Thymus (tissue), 11 donors: ENCODE measurements at regions not wholly inside any gene's neighbourhood (a gene's known extent, or its start where the extent isn't known, plus 50 kb on each side); places are given as distances from the start of the nearest gene placed in this dataset.

ENCODE experiments used
- DNase-seq, 9 donors: peaks; one replicate each; pipeline ENCODE4 v3.0.0-alpha.2; 2013; ENCODE audit warnings: low spot score in 9 of 9, low read depth in 6 of 9, missing footprints in 1 of 9
- H3K27ac ChIP-seq, 2 donors: one replicate each; pipeline ENCODE4 v1.5.1; 2013; ENCODE audit warnings: control low read depth in 1 of 2, low read depth in 1 of 2, low read length in 1 of 2, mild to moderate bottlenecking in 1 of 2, moderate library complexity in 1 of 2
- H3K27me3 ChIP-seq, 2 donors: one replicate each; pipeline ENCODE4 v1.5.1; 2013; ENCODE audit warnings: low read length in 1 of 2; ENCODE audit not compliant: control insufficient read depth in 2 of 2, insufficient read depth in 1 of 2
- H3K36me3 ChIP-seq, 2 donors: one replicate each; pipeline ENCODE4 v1.5.1; 2013; ENCODE audit warnings: low read length in 1 of 2, mild to moderate bottlenecking in 1 of 2, moderate library complexity in 1 of 2; ENCODE audit not compliant: control insufficient read depth in 2 of 2, insufficient read depth in 2 of 2
- H3K4me1 ChIP-seq, 2 donors: one replicate each; pipeline ENCODE4 v1.5.1; 2013; ENCODE audit warnings: low read length in 2 of 2; ENCODE audit not compliant: control insufficient read depth in 2 of 2, insufficient read depth in 2 of 2
- H3K4me3 ChIP-seq, 2 donors: one replicate each; pipeline ENCODE4 v1.5.1; 2013; ENCODE audit warnings: low read length in 2 of 2, control low read depth in 1 of 2, mild to moderate bottlenecking in 1 of 2
- H3K9me3 ChIP-seq, 2 donors: one replicate each; pipeline ENCODE4 v1.5.1; 2013; ENCODE audit warnings: low read length in 1 of 2, mild to moderate bottlenecking in 1 of 2; ENCODE audit not compliant: control insufficient read depth in 2 of 2, insufficient read depth in 1 of 2
- WGBS: extraction: QIAGEN DNeasy Blood & Tissue Kit; methylation state at CpG from one replicate; pipeline ENCODE4 v1.1.7; 2013; 5-methylcytosine and 5-hydroxymethylcytosine counted together
- donor health status: healthy.

DNA sequence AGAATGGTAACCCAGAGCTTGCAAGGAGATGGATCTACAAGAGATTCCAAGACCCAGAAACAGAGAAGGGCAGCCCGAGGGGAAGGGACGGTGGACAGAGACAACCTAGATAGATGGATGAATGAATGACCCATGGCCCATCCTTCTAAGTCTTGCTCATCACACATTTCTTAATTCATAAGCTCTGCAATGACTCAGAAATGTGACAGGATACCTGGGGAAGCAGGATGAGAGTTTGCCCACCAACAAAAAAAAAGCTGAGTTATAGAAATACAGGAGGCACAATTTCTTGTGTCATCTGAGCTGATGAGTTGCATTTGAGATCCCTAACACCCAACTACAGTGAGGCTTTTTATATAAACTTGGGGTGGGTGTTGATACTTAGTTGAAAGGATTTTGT is 76.6 kb downstream of the CNTN3 start:
- Histone ChIP-seq H3K9me3 (no peaks in the 10 kb centered on the region), H3K4me1 (no peaks in the 10 kb centered on the region), H3K27me3 (no peaks in the 10 kb centered on the region), H3K36me3 (no peaks in the 10 kb centered on the region), H3K4me3 (no peak overlapping the region), H3K27ac (no peak overlapping the region)
- WGBS = 95% methylated on average over 2 of the region's 2 CpGs
- no peak for DNase-seq

DNA sequence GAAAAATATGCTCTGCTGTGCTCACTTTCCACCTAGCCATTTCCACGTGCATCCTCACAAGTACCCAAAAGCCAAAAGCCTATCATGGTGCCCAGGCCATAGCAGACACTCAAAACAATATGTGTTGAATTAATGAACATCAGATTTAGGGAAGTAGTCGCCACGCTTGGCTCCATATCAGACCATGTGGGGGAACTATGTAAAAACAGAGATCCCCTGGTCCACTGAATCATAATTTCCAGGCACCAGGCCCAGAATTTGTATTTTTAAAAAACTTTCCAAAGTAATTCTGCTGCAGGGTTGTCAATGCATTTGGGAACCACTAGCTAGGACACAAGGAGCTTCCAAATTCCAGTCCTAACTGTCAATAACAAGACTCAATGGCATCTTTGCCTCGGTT is 77.3 kb downstream of the CNTN3 start:
- H3K27ac ChIP-seq = no peak overlapping the region
- H3K27me3 ChIP-seq = no peaks in the 10 kb centered on the region
- no peak for DNase-seq
- WGBS = 90% methylated on average over 4 of the region's 4 CpGs
- no peak overlapping the region for H3K4me3 ChIP-seq
- no peaks in the 10 kb centered on the region for H3K9me3 ChIP-seq
- no peaks in the 10 kb centered on the region for H3K4me1 ChIP-seq
- H3K36me3 ChIP-seq = no peaks in the 10 kb centered on the region

DNA sequence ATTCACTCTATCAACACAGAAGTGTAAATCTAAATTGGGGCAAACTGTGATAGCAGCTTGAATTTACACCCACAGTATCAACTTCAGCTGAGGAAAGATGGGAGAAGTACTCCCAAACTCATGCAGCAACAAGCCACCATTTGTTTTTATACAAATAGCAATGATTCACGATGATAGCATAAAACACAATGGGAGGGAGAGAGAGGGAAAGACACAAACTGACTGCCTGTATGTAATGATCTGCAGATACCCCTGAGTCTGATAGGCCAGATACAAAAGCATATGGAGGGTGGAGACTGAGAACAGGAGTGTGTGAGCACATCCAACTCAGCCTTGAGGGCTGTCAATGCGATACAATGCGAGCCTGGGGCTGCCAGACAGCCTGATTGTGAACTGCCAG is 79.2 kb downstream of the CNTN3 start:
- no peak overlapping the region for H3K4me3 ChIP-seq
- H3K27ac ChIP-seq = no peak overlapping the region
- no peaks in the 10 kb centered on the region for H3K4me1 ChIP-seq
- 91% methylated on average over 3 of the region's 3 CpGs for WGBS
- no peaks in the 10 kb centered on the region for H3K27me3 ChIP-seq
- no peaks in the 10 kb centered on the region for H3K9me3 ChIP-seq
- no peaks in the 10 kb centered on the region for H3K36me3 ChIP-seq
- no peak for DNase-seq

DNA sequence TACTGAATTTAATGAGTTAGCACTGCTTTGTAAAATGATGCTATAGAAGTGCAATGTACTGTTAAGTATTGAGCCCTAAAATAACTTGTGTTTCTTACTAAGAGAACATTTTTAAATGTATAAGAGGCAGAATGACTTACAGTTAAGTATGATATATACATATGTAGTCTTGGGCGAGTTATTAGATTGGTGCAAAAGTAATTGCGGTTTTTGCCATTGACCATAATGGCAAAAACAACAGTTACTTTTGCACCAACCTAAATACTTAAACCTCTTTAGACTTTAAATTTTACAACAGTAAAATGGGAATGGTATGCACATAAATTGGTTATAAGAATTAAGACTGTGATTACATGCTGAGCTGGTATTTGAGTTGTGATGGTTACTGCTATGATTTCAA is 79.8 kb downstream of the CNTN3 start:
- WGBS = 96% methylated on average over 2 of the region's 2 CpGs
- DNase-seq = no peak
- Histone ChIP-seq H3K9me3 (no peaks in the 10 kb centered on the region), H3K27me3 (no peaks in the 10 kb centered on the region), H3K4me3 (no peak overlapping the region), H3K27ac (no peak overlapping the region), H3K4me1 (no peaks in the 10 kb centered on the region), H3K36me3 (no peaks in the 10 kb centered on the region)

DNA sequence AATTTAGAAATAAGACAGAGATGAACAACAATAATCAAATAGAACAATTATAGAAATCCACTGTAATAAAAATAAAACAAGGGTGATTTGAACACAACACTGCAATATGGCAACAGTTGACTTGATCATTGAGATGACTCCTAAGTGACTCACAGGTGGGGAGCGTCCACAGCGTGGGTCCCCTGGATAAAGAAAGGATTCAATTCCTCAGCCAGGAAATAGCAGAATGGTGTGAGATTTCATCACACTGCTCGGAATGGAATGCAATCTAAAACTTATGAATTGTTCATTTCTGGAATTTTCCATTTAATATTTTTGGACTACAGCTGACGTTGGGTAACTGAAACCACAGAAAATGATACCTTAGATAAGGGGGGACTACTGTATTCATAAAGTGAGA is 82.0 kb downstream of the CNTN3 start:
- WGBS = 84% methylated on average over 4 of the region's 4 CpGs
- Histone ChIP-seq H3K4me1 (no peaks in the 10 kb centered on the region), H3K27ac (no peak overlapping the region), H3K36me3 (no peaks in the 10 kb centered on the region), H3K27me3 (no peaks in the 10 kb centered on the region), H3K4me3 (no peak overlapping the region), H3K9me3 (no peaks in the 10 kb centered on the region)
- no peak for DNase-seq

DNA sequence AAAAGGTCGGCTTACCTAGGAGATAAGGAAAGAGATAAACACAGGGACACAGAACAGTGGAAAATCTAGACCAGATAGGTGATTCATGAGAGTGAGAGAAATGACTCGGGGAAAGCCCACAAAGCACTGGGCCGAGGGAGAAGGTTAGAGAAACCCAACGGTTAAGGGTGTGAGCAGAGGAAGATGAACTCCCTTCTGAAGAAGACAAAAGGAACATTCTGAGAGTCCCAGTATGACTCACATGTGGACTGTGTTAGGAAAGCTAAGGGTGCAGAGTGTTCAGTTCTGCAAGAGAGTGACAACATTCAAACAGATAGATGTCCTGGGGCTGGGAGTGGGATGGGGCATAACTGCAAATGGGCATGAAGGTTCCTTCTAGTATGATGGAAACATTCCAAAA is 83.0 kb downstream of the CNTN3 start:
- Histone ChIP-seq H3K27ac (no peak overlapping the region), H3K36me3 (no peaks in the 10 kb centered on the region), H3K27me3 (no peaks in the 10 kb centered on the region), H3K4me3 (no peak overlapping the region), H3K9me3 (no peaks in the 10 kb centered on the region), H3K4me1 (no peaks in the 10 kb centered on the region)
- 92% methylated on average over 4 of the region's 4 CpGs for WGBS
- no peak for DNase-seq

DNA sequence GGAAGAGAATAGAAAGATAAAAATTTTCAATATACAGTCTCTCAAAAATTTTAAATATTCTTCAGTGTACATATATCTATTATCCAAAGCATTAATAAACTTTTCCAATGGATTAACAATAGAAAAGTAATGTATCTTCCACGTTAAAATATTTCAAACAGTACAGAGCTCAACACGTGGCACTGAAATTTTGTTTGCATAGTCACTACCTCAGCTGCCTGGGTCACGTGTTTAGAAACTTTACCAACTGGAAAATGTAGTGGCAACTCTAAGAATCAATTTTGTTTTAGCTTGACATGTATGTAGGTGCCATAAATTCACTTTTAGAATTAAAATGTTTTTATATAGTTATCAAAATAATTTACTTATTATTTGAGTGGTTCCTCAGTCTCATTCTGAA is 85.3 kb downstream of the CNTN3 start:
- H3K36me3 ChIP-seq = no peaks in the 10 kb centered on the region
- H3K4me1 ChIP-seq = no peaks in the 10 kb centered on the region
- H3K4me3 ChIP-seq = no peak overlapping the region
- H3K9me3 ChIP-seq = no peaks in the 10 kb centered on the region
- H3K27me3 ChIP-seq = no peaks in the 10 kb centered on the region
- no peak for DNase-seq
- H3K27ac ChIP-seq = no peak overlapping the region
- 80% methylated on average over 3 of the region's 3 CpGs for WGBS

DNA sequence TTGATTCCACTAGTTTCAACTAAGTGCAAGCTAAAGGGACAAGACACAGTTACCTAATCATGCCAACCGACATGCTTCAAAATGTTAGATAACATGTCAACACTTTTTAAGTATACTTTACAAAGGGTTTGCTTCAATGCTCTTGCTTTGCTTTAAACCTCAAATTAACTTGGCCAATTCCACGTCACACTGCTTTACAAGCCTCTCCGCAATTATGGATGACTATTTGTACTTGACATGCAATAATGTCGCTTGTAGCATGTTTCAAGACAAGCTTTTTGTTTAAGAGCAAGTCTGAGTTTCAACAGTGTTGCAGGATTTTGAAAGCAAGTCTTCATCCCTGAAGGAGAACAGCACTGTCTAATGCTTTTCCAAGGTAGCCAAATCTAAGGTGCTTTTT is 86.9 kb downstream of the CNTN3 start:
- H3K36me3 ChIP-seq = no peaks in the 10 kb centered on the region
- H3K4me3 ChIP-seq = no peak overlapping the region
- H3K27me3 ChIP-seq = no peaks in the 10 kb centered on the region
- no peaks in the 10 kb centered on the region for H3K9me3 ChIP-seq
- no peak for DNase-seq
- H3K4me1 ChIP-seq = no peaks in the 10 kb centered on the region
- no peak overlapping the region for H3K27ac ChIP-seq
- 93% methylated on average over 4 of the region's 4 CpGs for WGBS

DNA sequence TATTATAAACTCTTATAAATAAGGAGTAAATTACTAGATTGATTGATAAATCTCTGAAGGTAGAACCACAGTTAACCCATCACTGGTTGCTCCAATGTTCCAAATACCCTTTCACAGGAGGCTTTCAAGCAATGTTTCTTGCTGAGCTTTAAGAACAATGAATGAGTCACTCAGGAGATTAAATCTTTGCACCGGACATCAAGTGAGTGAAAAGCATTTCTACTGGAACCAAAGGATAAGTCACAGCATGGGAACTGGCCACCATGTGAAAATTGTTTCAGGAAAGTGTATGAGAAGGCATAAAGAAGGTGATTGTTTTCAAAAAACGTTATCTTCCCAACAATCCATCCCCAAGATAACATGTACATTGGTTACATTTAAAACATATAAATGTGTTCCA is 90.6 kb downstream of the CNTN3 start:
- no peak for DNase-seq
- no peaks in the 10 kb centered on the region for H3K4me1 ChIP-seq
- no peak overlapping the region for H3K4me3 ChIP-seq
- no peaks in the 10 kb centered on the region for H3K36me3 ChIP-seq
- H3K27ac ChIP-seq = no peak overlapping the region
- no peaks in the 10 kb centered on the region for H3K27me3 ChIP-seq
- no peaks in the 10 kb centered on the region for H3K9me3 ChIP-seq
- WGBS = 75% methylated on average over 2 of the region's 2 CpGs

DNA sequence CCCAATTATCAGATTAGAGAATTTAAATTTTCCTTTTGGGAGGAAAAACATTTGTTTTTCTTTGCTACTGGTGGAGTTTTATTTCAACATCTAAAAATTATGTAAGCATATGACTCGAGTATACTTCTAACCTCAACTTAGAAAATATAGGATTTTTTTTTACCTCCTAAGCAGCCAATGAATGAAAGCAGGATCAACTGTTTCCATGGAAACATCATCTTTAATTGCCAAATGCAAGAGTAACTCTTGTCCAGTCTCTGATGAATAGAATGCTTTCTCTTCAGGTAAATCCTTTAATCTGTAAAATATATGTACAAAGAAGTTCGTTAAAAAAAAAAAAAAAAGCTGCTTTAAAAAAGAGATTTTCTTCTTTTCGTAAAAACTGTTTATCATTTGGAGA is 93.6 kb downstream of the CNTN3 start:
- no peak for DNase-seq
- no peaks in the 10 kb centered on the region for H3K4me1 ChIP-seq
- H3K27ac ChIP-seq = no peak overlapping the region
- no peak overlapping the region for H3K4me3 ChIP-seq
- 95% methylated on average over 3 of the region's 3 CpGs for WGBS
- H3K27me3 ChIP-seq = no peaks in the 10 kb centered on the region
- no peaks in the 10 kb centered on the region for H3K36me3 ChIP-seq
- H3K9me3 ChIP-seq = no peaks in the 10 kb centered on the region
